GM20431 (cell line): ENCODE measurements at regions not wholly inside any gene's neighbourhood (a gene's known extent, or its start where the extent isn't known, plus 50 kb on each side); places are given as distances from the start of the nearest gene placed in this dataset.
"Not testable (repeated sequence)": the region's sequence is repeated elsewhere in the genome, so short reads cannot be mapped to it uniquely, and the experiment has no call there.

Experiments
- in situ Hi-C: fragments of 300-500 bp; cut with MseI, MboI; formaldehyde crosslinking; loops from one replicate; pipeline ENCODE4 v1.15.0; 2020; ENCODE audit warnings: low sequenced_read_pairs; ENCODE audit not compliant: unreplicated experiment

DNA sequence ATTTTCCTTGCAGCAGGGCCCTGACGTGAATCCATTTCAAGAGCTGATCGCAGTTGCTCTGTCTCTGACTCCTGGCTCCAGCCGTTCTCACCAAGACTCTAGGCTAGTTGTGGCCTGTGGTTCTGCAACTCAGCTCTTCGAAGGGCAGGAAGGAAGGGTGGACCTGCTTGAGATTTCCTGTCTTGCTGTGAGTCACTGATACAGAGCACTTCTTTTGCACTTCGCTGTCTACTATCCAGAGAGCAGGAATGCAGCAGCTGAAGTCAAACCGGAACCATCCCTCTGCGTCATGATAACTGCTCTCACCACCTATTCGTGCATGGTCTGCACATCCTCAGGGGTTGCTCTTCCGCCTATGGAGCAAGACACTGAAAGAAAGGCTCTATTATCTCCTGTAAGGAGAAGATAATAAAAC, 59.7 kb downstream of the RAP2B start:
- in situ Hi-C loops, result no loop called here

DNA sequence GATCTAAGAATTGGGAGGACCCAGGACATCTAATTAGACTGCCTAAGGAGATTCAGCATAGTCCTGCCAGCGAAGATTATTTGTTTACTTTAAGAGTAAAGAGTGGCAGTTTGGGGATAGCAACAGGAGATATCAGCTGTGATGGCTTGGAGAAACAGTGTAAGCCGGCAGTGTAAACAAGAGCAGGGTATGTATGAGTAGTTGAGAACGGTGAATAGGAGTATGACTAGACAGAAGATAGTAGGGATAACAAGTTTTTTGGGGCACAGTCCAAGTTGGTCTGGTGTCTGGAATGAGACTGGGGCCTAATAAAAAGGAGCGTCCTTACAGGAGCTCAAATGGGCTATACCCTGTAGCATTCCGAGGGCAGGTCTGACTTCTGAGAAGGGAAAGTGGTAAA, 64.9 kb downstream of the RAP2B start:
- in situ Hi-C loops, result not testable (repeated sequence)

DNA sequence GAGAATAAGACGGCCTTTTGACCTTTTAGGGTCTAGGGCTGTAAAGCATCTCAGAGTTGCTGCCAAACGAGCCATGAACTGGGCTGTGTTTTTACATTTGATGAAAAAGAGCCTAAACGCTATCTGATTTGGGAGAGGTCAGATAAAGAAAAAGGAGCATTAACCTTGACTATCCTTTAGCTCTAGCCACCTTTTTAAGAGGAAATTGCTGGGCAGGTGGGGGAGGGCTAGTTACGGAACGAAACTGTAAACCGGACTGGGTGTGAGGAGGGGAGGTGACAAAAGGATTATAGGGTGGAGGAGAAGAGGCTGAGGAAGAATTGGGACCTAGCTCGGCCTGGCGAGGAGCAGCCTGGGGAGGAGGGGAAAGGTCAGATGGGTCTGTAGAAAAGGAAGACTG, 68.4 kb downstream of the RAP2B start:
- in situ Hi-C loops, result not testable (repeated sequence)

DNA sequence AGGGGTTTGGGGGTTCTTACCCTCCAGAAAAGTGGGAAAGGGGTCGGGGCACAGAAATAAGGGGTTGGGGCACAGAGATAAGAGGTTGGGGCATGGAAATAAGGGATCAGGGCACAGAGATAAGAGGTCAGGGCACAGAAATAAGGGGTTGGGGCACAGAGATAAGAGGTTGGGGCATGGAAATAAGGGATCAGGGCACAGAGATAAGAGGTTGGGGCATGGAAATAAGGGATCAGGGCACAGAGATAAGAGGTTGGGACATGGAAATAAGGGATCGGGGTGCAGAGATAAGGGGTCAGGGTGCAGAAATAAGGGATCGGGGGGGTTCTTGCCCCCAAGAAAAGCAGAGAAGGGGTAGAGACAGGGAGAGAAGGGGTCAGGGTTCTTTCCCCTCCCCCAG, 69.2 kb downstream of the RAP2B start:
- in situ Hi-C loops, result not testable (repeated sequence)

DNA sequence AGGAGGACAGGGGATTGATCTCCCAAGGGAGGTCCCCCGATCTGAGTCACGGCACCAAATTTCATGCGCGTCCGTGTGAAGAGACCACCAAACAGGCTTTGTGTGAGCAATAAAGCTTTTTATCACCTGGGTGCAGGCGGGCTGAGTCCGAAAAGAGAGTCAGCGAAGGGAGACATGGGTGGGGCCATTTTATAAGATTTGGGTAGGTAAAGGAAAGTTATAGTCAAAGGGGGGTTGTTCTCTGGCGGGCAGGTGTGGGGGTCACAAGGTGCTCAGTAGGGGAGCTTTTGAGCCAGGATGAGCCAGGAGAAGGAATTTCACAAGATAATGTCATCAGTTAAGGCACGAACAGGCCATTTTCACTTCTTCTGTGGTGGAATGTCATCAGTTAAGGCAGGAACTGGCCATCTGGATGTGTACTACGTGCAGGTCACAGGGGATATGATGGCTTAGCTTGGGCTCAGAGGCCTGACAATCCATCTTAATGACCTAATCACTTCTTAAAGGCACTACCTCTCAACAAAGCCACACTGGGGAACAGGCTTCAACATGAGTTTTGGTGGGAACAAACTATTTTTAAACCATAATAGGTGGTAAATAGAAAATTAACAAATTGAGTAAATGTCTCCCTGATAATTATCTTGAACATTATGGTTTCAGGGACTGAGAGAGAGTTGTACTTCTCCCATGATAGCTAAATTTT, 70.2 kb downstream of the RAP2B start:
- in situ Hi-C loops, result not testable (repeated sequence)

DNA sequence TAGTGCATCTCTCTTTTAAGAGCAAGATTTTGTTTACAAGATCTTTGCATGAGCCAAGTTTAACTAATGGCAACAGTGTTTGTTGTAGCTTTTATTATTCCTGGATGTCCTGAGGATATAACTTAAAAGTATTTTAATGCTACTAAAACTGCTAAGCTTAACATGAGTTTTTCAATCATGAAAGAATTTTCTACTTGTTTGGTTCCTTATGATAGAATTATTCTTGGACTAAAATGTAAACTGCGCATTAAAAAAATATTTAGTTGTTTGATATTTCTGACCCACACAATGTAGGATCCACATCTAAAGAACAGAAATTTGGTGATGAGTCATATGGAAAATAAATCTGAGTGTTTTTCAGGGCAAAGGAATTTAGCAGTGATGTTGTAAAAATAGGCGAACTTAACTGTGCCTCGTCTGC, 70.8 kb downstream of the RAP2B start:
- in situ Hi-C loops, result no loop called here

DNA sequence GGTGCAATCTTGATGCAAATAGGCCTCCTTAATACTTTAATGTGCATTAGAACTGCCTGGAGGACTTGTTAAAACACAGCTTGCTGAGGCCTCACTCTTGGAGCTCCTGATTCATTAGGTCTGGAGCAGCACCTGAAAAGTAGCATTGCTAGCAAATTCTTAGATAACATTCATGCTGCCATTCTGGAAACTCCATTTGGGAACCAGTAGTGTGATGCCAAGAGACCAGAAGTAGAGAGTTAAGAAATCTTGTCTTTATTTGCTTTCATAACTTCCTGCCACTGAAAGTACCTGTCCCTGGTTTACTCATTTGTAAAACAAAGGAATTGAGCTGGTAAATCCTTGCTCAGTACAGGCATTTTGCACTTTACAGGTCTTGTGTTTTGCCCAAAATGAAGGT, 72.0 kb downstream of the RAP2B start:
- in situ Hi-C loops, result no loop called here

DNA sequence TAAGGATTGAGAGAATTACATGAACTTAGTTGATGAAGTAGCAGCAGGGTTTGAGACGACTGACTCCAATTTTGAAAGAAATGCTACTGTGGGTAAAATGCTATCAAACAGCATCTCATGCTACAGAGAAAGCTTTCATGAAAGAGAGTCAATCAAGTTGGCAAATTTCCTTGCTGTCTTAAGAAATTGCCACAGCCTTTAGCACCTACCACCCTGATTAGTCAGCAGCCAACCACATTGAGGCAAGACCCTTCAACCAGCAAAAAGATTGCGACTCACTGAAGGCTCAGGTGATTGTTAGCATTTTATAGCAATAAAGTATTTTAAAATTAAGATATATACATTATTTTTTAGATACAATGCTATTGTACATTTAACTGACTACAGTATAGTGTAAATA, 80.9 kb downstream of the RAP2B start:
- in situ Hi-C loops, result no loop called here

DNA sequence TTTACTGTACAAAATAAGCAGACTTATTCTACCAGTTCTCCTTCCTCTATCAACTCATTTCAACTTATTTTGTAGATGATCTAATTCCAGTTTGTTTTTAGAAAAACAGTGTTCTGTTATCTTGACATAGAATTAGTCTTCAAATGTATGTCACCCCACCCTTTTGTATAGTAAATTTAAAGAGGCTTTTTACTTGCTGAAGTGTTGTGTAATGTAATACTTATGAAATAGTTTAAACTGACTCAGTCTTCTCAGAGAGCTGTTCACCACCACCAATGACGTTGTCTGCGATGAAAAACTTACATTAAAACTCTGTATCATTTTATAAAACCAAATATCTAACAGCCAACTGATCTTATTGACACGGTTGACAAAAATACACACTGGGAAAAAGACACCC, 82.9 kb downstream of the RAP2B start:
- in situ Hi-C loops, result no loop called here

DNA sequence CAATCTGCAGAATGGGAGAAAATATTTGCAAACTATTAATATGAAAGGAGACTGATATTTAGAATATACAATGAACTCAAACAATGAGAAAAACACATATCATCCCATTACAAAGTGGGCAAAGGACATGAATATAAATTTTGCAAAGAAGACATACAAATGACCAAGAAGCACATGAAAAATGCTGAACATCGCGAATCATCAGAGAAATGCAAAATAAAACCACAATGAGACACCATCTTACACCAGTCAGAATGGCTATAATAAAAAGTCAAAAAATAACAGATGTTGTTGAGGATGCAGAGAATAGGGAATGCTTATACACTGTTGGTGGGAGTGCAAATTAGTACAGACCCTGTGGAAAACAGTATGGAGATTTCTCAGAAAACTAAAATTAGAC, 83.6 kb downstream of the RAP2B start:
- in situ Hi-C loops, result no loop called here

DNA sequence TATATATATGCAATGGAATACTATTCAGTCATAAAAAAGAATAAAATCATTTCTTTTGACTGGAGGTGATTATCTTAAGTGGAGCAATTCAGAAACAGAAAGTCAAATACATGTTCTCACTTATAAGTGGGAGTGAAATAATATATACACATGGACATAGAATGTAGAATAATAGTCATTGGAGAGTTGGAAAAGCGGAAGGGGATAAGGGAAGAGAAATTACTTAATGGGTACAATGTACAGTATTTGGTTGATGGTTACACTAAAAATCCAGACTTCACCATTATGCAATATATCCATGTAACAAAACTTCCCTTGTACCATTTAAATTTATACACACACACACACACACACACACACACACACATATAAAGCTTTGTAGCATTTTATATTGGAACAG, 84.3 kb downstream of the RAP2B start:
- in situ Hi-C loops, result no loop called here

DNA sequence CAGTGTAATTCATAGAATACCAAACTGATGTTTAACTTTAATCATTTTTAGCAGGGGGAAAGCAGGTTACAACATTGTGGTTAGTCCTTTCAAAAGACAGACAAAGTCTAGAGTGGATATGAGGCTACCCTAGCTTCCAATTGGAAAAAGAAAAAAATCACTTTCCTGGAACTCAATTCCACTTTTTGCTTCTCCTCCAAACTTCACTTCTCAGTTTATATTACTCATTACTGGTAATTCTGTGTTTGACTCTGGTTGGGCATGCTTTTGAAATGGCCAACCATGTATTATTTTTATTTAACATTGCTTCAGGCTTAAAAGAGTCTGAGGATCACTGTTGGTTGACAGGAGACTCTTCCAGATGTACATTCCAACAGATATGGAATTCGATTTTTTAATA, 84.8 kb downstream of the RAP2B start:
- in situ Hi-C loops, result no loop called here

DNA sequence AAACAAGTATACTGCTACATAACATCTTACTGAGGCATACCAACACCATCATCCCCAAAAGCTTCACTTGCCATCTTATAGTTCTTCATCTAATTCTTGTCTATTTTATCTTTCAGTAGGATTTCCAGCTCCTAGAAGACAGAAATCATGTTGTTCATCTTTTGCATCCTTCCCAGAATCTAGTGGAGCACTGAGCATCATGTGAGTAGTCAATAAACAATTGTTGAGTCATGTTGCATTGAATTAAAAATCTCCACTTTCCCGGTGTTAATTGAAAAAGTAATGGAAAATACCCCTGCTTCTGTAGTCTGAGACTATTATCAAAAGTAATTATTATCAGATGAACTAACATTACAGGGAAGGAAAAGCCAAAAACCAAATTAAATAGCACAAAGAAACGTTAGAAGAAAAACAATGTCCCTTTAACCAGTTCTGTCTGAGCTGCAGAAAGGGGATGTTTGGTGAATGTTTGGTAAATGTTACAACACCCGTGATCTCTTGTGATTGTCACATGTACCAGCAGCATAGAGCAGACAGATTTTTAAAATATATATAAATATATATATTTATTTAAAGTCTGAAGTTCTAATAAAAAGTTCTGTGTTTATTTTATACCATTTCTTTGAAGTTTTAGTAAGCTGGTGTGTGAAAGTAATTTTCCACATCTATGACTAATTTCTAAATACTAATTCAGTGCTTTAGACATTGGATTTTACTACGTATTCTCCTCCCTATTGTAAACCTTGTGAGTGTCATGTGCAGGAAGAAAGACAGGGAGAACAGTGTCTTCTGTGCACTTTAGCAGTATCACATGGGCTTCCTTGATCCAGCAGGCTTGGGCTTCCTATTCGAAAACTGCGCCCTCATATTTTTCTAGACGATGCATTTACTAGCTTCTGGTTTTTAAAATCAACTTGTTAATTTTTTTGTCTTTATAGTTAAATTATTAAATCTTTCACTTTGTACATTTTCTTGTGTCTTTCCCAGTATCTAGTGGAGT, 85.6 kb downstream of the RAP2B start:
- in situ Hi-C loops, result no loop called here

DNA sequence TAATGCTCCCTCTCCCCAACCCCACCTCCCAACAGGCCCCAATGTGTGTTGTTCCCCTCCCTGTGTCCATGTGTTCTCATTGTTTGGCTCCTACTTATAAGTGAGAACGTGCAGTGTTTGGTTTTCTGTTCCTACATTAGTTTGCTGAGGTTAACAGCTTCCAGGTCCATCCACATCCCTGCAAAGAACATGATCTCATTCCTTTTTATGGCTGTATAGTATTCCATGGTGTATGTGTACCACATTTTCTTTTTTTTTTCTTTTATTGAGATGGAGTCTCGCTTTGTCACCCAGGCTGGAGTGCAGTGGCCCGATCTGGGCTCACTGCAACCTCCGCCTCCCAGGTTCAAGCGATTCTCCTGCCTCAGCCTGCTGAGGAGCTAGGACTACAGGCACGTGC, 86.8 kb downstream of the RAP2B start:
- in situ Hi-C loops, result not testable (repeated sequence)

DNA sequence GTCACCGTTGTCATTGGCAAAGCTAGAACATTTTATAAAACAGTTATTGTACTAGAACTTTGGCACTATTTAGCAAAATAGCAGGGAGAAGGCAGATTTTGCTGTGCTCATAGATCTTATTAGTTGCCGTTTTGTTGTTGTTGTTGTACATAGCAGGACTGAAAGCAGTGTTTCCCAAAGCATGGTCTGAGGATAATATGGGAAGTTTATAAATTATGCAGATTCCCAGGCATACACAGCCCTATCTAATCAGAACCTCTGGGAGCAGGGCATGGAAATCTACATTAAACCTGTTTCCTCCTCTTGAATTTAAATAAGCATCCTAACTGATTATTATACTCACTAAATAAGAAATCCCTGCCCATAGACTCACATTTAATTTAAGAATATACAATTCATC, 87.9 kb downstream of the RAP2B start:
- in situ Hi-C loops, result no loop called here

DNA sequence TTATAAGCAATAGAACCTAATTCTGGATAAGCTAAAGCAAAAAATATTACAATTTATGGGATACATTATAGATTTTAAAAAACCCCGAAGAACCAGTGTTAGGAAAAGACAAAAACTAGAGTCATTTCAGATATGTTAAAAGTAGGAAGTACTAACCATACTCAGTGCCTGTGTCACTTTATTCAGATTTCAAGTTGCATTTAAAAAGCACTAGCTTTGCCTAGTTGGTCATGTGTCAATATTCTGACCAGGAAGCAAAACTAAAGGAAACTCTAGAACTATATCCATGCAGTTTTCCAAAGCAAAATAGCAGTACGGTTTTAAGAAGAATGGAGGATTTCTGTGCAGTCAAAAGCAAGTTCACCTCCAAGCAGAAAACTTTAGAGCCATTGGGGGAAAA, 88.4 kb downstream of the RAP2B start:
- in situ Hi-C loops, result no loop called here

DNA sequence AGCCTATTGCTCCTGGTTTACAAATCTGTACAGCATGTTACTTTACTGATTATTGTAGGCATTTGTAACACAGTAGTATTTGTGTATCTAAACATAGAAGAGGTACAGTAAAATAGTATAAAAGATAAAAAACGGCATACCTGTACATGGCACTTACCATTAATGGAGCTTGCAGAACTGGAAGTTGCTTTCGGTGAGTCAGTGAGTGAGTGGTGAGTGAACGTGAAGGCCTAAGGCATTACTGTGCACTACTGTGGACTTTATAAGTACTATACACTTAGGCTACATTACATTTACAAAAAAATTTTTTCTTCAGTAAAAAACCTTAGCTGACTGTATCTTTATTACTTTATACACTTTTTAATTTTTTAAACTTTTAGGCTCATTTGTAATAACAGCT, 90.9 kb downstream of the RAP2B start:
- in situ Hi-C loops, result no loop called here

DNA sequence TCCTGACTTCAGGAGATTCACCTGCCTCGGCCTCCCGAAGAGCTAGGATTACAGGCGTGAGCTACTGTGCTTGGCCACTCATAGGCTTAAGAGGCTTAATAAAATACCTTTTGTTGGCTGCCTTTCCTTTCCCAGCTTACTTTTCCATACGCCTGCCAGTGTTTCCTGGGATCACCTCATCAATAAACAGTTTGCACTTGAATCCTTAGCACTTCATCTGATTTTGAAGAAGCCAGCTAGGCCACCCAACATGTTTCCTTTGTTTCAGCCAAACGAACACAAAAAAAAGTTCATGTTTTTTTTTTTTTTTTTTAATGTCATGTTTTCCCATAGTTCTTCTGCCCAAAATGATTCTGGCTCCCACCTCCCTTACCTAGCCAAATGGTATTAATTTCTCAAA, 92.3 kb downstream of the RAP2B start:
- in situ Hi-C loops, result no loop called here

DNA sequence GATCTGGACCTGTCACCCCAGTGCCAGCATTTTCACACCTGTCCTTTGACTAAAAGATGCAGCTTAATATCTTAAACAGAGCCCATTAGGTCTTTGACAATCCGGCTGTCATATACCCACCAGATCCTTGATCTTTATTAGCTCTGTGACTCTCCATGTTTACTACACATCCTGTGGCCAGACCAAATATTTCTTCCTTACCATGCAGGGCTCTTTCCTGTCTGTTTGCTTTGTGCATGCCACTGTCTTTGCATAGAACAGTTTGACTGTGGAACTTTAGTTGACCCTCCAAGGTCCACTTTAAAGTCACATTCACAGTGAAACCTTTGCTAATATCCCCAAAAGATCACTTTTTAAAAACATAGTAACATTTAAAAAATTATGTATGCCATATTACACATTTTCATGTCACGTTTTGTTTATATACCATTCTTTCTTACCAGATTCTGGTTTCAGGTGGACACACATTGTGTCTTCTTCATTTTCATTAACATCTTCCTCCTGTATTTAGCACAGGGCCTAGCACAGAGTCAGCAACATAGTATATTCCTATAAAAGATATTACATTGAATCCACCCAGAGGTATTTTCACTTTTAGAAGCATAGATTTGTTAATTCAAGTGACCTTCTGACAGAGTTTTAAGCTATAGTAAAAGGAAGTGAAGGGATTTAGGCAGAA, 95.8 kb downstream of the RAP2B start:
- in situ Hi-C loops, result no loop called here

DNA sequence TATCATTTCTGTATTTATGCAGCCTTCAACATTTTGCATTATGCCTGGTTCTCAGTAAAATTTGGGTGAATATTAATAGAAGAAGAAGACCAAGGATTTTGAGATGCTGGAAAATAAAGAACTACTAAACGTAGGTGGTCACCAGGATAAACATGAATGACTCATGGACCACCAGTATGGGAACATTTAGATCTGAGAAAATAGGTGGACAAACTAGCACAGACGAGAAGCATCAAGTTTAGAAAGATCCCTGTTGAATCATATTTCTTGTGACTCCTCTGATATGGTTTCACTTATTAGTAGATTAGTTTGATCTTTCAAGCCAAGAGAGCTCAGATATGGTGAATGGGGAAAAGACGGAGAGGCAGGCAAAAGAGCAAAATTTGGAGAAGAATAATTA, 97.9 kb downstream of the RAP2B start:
- in situ Hi-C loops, result no loop called here

DNA sequence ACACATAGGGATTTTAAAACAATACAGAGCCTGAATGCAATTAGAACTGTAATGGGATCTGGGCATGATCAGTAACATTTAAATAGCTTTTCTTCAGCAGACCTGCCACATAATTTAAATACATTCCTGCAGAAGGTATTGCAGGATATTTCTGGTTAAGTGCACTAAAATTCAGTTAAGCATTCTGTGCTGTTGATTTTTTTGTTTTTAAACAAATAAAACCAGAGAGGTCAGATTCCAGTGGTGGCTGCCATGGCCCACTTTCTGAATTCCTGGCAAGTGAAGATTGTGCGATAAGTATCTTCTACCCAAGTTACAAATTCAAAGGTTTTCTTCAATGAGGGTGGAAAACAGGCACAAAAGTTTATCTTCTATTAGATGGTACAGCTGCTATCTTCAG, 98.7 kb downstream of the RAP2B start:
- in situ Hi-C loops, result no loop called here
